OCI-LY1 (cell line): ENCODE measurements at regions not wholly inside any gene's neighbourhood (a gene's known extent, or its start where the extent isn't known, plus 50 kb on each side); places are given as distances from the start of the nearest gene placed in this dataset.

Experiments used
- H2AFZ ChIP-seq: fragments of 200-600 bp; sonication (generic), shearing (Covaris generic); 2 replicates; pipeline ENCODE4 v1.6.0; 2014; ENCODE audit warnings: antibody characterized with exemption, mild to moderate bottlenecking, low read length
- H3F3A ChIP-seq: fragments of 200-600 bp; sonication (generic), shearing (Covaris generic); 2 replicates; pipeline ENCODE4 v1.6.0; 2014; ENCODE audit warnings: mild to moderate bottlenecking, antibody characterized with exemption, low read length, moderate library complexity; ENCODE audit not compliant: insufficient read depth
- H3K27ac ChIP-seq: fragments of 200-600 bp; sonication (generic); 2 replicates; pipeline ENCODE4 v1.5.1; 2014; ENCODE audit warnings: low read length, mixed run types, mild to moderate bottlenecking, low read depth; ENCODE audit not compliant: poor library complexity, severe bottlenecking
- H3K27me3 ChIP-seq: fragments of 200-600 bp; sonication (generic); 2 replicates; pipeline ENCODE4 v1.6.0; 2014; ENCODE audit warnings: antibody characterized with exemption, mild to moderate bottlenecking, low read length, moderate library complexity; ENCODE audit not compliant: insufficient read depth
- H3K36me3 ChIP-seq: fragments of 200-600 bp; sonication (generic); 2 replicates; pipeline ENCODE4 v1.6.1; 2014; ENCODE audit warnings: mild to moderate bottlenecking, antibody characterized with exemption, low read length, moderate library complexity, mixed read lengths; ENCODE audit not compliant: insufficient read depth
- H3K4me1 ChIP-seq: fragments of 200-600 bp; sonication (generic); 2 replicates; pipeline ENCODE4 v1.5.1; 2014; ENCODE audit warnings: mild to moderate bottlenecking, low read length, moderate library complexity; ENCODE audit not compliant: insufficient read depth, severe bottlenecking
- H3K4me2 ChIP-seq: fragments of 200-600 bp; sonication (generic), shearing (Covaris generic); 2 replicates; pipeline ENCODE4 v1.6.1; 2014; ENCODE audit warnings: low read length
- H3K4me3 ChIP-seq: fragments of 200-600 bp; sonication (generic); 2 replicates; pipeline ENCODE4 v1.5.1; 2014; ENCODE audit warnings: low read length, low read depth, mild to moderate bottlenecking, mixed read lengths; ENCODE audit not compliant: poor library complexity, severe bottlenecking
- H3K79me2 ChIP-seq: fragments of 200-600 bp; shearing (Covaris generic); 2 replicates; pipeline ENCODE4 v1.6.1; 2016; ENCODE audit warnings: mixed run types, low read length, mixed read lengths; ENCODE audit not compliant: insufficient read depth
- H3K9ac ChIP-seq: fragments of 200-600 bp; sonication (generic), shearing (Covaris generic); 2 replicates; pipeline ENCODE4 v1.6.1; 2014; ENCODE audit warnings: mild to moderate bottlenecking, low read length, mixed read lengths
- H3K9me2 ChIP-seq: fragments of 200-600 bp; sonication (generic), shearing (Covaris generic); 2 replicates; pipeline ENCODE4 v1.6.1; 2014; ENCODE audit warnings: low read depth, mild to moderate bottlenecking, low read length, mixed read lengths
- H3K9me3 ChIP-seq: fragments of 200-600 bp; shearing (Covaris generic); 2 replicates; pipeline ENCODE4 v1.6.1; 2014; ENCODE audit warnings: low read length, mixed read lengths
- H4K20me1 ChIP-seq: fragments of 200-600 bp; sonication (generic), shearing (Covaris generic); 2 replicates; pipeline ENCODE4 v1.6.0; 2016; ENCODE audit warnings: mild to moderate bottlenecking, low read length; ENCODE audit not compliant: insufficient read depth
- EZH2 ChIP-seq: fragments of 200-600 bp; sonication (generic), shearing (Covaris generic); IDR thresholded peaks from 2 replicates; pipeline ENCODE4 v1.8.0; 2017; ENCODE audit warnings: borderline replicate concordance, mixed run types, mild to moderate bottlenecking, antibody characterized with exemption, low read length, moderate library complexity, mixed read lengths
- TF ChIP-seq, protein P1 (sequence below): fragments of 200-600 bp; sonication (generic), shearing (Covaris generic); IDR thresholded peaks from 2 replicates; pipeline ENCODE4 v1.5.1; 2017; ENCODE audit warnings: mild to moderate bottlenecking, antibody characterized with exemption, low read length, moderate library complexity, mixed read lengths

DNA sequence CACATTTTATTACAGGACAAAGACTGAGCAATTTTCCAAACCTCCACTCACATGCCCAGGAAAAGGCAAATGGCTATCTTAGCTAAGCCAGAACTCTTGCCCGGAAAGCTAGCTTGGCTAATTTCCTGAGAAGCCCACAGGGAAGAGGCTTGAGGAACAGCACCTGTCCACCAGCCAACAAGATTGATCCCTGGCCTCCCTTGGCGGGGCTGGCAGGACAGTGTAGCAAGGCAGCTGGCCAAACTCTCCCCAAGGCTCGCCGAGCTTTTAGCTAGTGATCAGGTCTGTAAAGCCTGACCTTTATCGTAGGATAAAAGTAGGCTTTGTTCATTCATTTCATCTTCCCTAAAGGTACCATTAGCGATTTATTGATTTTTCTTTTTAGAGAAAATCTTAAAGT lies 101.4 kb downstream of the UQCRFS1 start:
- no peaks in the 10 kb centered on the region for H3F3A ChIP-seq
- H3K79me2 ChIP-seq: no peaks in the 10 kb centered on the region
- H3K9me2 ChIP-seq: no peaks in the 10 kb centered on the region
- no peak overlapping the region for H3K27ac ChIP-seq
- no peak overlapping the region for H3K4me2 ChIP-seq
- TF ChIP-seq EZH2: no peak
- TF ChIP-seq, protein P1, sequence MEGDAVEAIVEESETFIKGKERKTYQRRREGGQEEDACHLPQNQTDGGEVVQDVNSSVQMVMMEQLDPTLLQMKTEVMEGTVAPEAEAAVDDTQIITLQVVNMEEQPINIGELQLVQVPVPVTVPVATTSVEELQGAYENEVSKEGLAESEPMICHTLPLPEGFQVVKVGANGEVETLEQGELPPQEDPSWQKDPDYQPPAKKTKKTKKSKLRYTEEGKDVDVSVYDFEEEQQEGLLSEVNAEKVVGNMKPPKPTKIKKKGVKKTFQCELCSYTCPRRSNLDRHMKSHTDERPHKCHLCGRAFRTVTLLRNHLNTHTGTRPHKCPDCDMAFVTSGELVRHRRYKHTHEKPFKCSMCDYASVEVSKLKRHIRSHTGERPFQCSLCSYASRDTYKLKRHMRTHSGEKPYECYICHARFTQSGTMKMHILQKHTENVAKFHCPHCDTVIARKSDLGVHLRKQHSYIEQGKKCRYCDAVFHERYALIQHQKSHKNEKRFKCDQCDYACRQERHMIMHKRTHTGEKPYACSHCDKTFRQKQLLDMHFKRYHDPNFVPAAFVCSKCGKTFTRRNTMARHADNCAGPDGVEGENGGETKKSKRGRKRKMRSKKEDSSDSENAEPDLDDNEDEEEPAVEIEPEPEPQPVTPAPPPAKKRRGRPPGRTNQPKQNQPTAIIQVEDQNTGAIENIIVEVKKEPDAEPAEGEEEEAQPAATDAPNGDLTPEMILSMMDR: no peak
- no peaks in the 10 kb centered on the region for H4K20me1 ChIP-seq
- H3K36me3 ChIP-seq: no peaks in the 10 kb centered on the region
- H3K27me3 ChIP-seq: no peaks in the 10 kb centered on the region
- H2AFZ ChIP-seq: no peak overlapping the region
- H3K9me3 ChIP-seq: no peaks in the 10 kb centered on the region
- H3K9ac ChIP-seq: no peak overlapping the region
- no peaks in the 10 kb centered on the region for H3K4me1 ChIP-seq
- no peak overlapping the region for H3K4me3 ChIP-seq

DNA sequence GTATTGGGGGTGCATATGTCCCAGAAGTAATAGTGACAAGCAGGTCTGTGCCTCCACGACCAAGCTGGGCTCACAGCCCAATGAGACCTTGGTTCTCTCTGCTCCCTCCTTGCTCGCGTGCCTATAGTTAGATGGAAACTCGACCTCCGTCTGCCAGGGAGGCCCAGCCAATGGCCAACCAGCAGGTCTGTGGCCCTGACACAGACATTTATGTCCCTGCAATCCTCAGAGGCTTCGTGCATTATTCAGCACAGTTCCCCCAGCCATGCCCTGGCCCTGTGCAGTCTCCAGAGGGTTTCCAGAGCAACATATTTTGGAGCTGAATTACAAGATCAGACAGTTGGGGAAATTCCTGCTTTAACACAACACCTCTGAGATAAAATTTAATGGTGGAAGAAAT lies 105.1 kb downstream of the UQCRFS1 start:
- no peaks in the 10 kb centered on the region for H3K27me3 ChIP-seq

DNA sequence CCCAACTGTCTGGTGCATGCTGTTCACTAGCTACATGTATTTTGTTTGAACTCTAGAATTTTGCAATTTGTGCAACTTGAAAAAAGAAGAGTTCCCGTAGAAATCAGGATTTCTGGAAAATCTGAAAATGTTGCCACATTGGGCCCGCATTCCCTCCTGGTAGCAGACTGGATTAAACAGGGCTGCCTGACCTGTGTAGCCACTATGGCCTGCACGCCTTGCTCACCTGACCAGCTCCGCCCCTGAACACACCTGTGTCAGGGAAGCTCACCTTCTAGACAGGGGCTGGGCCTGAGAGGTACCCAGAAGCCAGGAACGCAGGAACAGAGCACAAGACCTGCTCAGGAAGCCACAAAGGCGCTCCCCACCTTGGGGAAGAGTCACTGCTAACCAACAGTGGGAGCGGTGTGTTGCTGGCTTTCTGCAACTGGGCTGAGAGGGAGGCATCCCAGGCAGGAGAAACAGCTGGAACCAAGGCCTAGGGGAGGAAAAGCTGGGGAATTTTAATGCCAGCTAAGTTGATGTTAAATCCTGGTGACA lies 106.5 kb downstream of the UQCRFS1 start:
- no peaks in the 10 kb centered on the region for H3K9me3 ChIP-seq
- no peak overlapping the region for H3K27ac ChIP-seq
- no peak overlapping the region for H2AFZ ChIP-seq
- TF ChIP-seq, protein P1: no peak
- no peak for TF ChIP-seq EZH2
- H3K27me3 ChIP-seq: no peaks in the 10 kb centered on the region
- no peaks in the 10 kb centered on the region for H4K20me1 ChIP-seq
- H3K36me3 ChIP-seq: no peaks in the 10 kb centered on the region
- no peaks in the 10 kb centered on the region for H3K9me2 ChIP-seq
- H3F3A ChIP-seq: no peaks in the 10 kb centered on the region
- no peak overlapping the region for H3K4me2 ChIP-seq
- H3K4me1 ChIP-seq: no peaks in the 10 kb centered on the region
- H3K9ac ChIP-seq: no peak overlapping the region
- no peak overlapping the region for H3K4me3 ChIP-seq
- H3K79me2 ChIP-seq: no peaks in the 10 kb centered on the region

More for the DNA sequence above, 105.1 kb downstream of the UQCRFS1 start:
- Histone ChIP-seq H3F3A (no peaks in the 10 kb centered on the region), H3K4me3 (no peak overlapping the region), H3K27ac (no peak overlapping the region), H3K9ac (no peak overlapping the region), H3K9me3 (no peaks in the 10 kb centered on the region), H4K20me1 (no peaks in the 10 kb centered on the region), H3K79me2 (no peaks in the 10 kb centered on the region), H2AFZ (no peak overlapping the region), H3K4me2 (no peak overlapping the region), H3K4me1 (no peaks in the 10 kb centered on the region), H3K9me2 (no peaks in the 10 kb centered on the region), H3K36me3 (no peaks in the 10 kb centered on the region)
- TF ChIP-seq, protein P1: no peak
- no peak for TF ChIP-seq EZH2
